Astrocyte of the cerebellum (primary cell): ENCODE measurements at regions not wholly inside any gene's neighbourhood (a gene's known extent, or its start where the extent isn't known, plus 50 kb on each side); places are given as distances from the start of the nearest gene placed in this dataset.

ENCODE experiments used
- DNase-seq: peaks from one replicate; pipeline ENCODE4 v3.0.0-alpha.2; 2011; ENCODE audit warnings: low read depth
- H3K4me3 ChIP-seq: 2 replicates; pipeline ENCODE4 v1.5.1; 2011; ENCODE audit warnings: mild to moderate bottlenecking, low read depth, low read length, moderate library complexity
- CTCF ChIP-seq: IDR thresholded peaks from 2 replicates; pipeline ENCODE4 v1.5.1; 2012; ENCODE audit warnings: low read length, low read depth, moderate library complexity, mild to moderate bottlenecking; ENCODE audit errors: missing control alignments
- in situ Hi-C: cut with HindIII; loops from 2 replicates; pipeline ENCODE4 v1.10.0; 2017; ENCODE audit warnings: low sequenced_read_pairs

DNA sequence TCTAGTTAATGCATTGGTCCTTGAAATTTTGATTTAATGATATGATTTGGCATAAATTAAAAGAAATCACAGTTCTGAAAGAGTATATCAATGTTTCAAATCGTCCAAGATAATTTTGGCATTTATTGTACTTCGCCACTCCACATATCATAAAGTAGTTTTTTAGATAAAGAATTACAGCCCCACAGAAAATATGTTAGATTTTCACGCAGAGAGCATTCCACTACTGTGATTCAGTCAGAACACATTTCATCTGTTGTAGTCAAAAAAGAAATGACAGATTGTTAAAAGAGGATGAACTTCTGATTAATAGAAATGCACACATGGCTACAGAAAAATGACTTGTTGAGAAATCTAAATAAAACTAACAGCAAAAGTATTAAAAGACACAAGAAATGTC lies 1063.5 kb upstream of the LRRN3 start:
- H3K4me3 ChIP-seq, result no peak overlapping the region
- no peak for DNase-seq
- in situ Hi-C loops, result no loop called here
- TF ChIP-seq CTCF, result no peak

DNA sequence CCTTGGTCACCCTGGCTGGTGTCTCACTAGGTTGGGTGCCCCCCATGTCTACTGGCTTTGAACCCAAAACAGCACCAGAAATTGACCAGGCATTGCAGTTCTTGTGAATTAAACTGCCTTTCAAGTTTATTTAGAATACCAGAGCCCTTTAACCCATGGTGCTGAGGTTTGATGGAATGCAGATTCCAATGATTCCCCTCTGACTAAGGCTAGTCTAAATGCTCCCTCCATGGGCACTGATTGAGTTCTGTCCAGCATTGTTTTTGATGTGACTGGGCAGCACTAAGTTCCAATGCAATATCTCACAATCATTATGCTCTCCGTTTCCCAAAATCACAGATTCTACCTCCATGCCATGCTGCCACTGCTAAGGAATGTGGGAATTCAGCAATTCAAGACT lies 1047.4 kb upstream of the LRRN3 start:
- no peak overlapping the region for H3K4me3 ChIP-seq
- in situ Hi-C loops, result no loop called here
- TF ChIP-seq CTCF, result no peak
- no peak for DNase-seq

- H3K4me3 ChIP-seq, result no peak overlapping the region
- in situ Hi-C loops, result no loop called here
- no peak for TF ChIP-seq CTCF
- DNase-seq, result no peak
These were observed 1040.1 kb upstream of the LRRN3 start for GRCh38 chr7:110050785-110051184.

DNA sequence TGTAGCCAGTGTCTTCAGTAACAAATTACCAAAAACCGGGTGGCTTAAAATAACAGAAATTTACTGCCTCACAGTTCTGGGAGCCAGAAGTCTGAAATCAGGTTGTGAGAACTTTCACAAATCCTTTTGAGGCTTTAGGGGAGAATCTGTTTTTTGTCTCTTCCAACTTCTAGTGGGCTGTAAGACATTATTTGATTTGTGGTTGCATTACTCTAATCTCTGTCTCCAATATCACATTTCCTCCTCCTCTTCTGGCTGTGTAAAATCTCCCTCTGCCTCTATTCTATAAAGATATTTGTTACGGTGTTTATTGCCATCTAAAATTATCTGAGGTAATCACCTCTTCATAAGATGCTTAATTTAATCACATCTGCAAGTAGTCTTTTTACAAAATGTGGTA lies 1039.6 kb upstream of the LRRN3 start:
- no peak for TF ChIP-seq CTCF
- H3K4me3 ChIP-seq, result no peak overlapping the region
- no peak for DNase-seq
- in situ Hi-C loops, result no loop called here

DNA sequence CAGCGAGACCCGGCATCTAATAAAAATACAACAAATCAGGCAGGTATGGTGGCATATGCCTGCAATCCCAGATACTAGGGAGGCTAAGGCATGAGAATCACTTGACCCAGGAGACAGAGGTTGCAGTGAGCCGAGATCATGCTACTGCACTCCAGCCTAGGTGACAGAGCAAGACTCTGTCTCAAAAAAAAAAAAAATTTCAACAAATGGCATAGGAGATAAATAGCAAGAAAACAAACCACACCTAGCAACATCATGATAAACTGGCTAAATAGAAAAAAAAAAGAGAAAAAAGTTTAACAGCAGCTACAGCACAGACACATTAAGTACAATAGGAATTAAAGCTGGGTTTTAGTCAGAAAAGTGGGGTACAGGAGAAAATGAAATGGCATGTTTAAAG lies 1034.6 kb upstream of the LRRN3 start:
- in situ Hi-C loops, result no loop called here

GRCh38 chr7:110058401-110058800 lies 1032.5 kb upstream of the LRRN3 start:
- in situ Hi-C loops, result no loop called here
- TF ChIP-seq CTCF, result no peak
- no peak for DNase-seq
- no peak overlapping the region for H3K4me3 ChIP-seq

More for the DNA sequence above, 1034.6 kb upstream of the LRRN3 start:
- no peak for DNase-seq
- TF ChIP-seq CTCF, result no peak
- no peak overlapping the region for H3K4me3 ChIP-seq

- no peak for DNase-seq
- H3K4me3 ChIP-seq, result no peak overlapping the region
- TF ChIP-seq CTCF, result no peak
- in situ Hi-C loops, result no loop called here
These were observed 1029.5 kb upstream of the LRRN3 start for GRCh38 chr7:110061387-110061786.
